ENCODE measurements at regions not wholly inside any gene's neighbourhood (a gene's known extent, or its start where the extent isn't known, plus 50 kb on each side); places are given as distances from the start of the nearest gene placed in this dataset.

DNA sequence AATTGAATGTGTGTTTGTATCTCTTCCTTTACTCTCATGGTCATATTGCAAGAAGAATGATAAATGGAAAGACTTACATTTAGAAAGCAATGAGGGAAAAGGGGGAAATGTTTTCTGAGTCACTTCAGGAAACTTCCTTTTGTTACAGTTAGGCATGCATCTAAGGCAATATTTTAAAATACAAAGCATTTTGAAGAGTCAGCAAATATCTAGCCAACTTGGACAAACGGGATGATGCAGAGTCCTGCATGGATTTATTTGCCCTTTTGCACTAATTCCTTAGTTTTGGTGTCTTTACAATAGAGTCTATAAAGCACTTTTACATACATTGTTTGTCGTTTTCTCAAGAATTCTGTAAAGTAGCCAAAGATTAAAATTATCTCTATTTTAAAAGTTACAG, 286.2 kb upstream of the UBE2E2 start:
- DNase-seq (ENCODE audit: insufficient read length, low spot score), result no peak
- TF ChIP-seq POU2F2 (IDR thresholded peaks at IDR 0.05; ENCODE audit: low read depth, low read length) (no peak), TAF1 (IDR thresholded peaks at IDR 0.05; ENCODE audit: low read depth, low read length) (no peak), PAX5 (IDR thresholded peaks at IDR 0.05; ENCODE audit: insufficient read depth, low read length, severe bottlenecking) (no peak), POLR2AphosphoS5 (IDR thresholded peaks at IDR 0.05; ENCODE audit: low read depth, low read length) (no peak)
- FAIRE-seq, result no peak

DNA sequence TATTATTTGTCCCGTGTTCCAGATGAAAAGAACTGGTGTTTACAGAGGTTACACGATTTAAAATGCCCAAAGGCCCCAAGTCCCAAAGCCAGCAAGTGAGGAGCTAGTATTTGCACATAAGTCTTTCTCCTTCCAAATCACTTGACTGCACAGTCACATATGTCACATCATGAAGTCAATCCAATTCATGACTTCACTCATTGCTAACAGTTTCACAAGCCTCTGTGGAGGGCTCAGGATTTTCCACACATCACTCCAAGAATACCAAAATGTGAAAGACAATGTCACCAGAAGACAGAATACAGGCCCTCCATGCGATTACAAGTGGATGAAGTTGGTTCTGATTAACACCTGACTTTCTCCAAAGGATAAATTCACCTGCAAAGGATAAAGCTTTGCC, 283.1 kb upstream of the UBE2E2 start:
- TF ChIP-seq POU2F2 (IDR thresholded peaks at IDR 0.05; ENCODE audit: low read depth, low read length), result no peak
- no peak for TF ChIP-seq POLR2AphosphoS5 (IDR thresholded peaks at IDR 0.05; ENCODE audit: low read depth, low read length)
- TF ChIP-seq TAF1 (IDR thresholded peaks at IDR 0.05; ENCODE audit: low read depth, low read length), result no peak
- no peak for TF ChIP-seq POLR2A (IDR thresholded peaks at IDR 0.05; ENCODE audit: low read depth, low read length)
- no peak for TF ChIP-seq PAX5 (IDR thresholded peaks at IDR 0.05; ENCODE audit: insufficient read depth, low read length, severe bottlenecking)
- TF ChIP-seq SPI1 (IDR thresholded peaks at IDR 0.05; ENCODE audit: low read depth, low read length), result no peak
- FAIRE-seq (no peak), DNase-seq (ENCODE audit: insufficient read length, low spot score) (no peak)

- no peak for FAIRE-seq
- TF ChIP-seq TAF1 (IDR thresholded peaks at IDR 0.05; ENCODE audit: low read depth, low read length) (no peak), POLR2A (IDR thresholded peaks at IDR 0.05; ENCODE audit: low read depth, low read length) (no peak), PAX5 (IDR thresholded peaks at IDR 0.05; ENCODE audit: insufficient read depth, low read length, severe bottlenecking) (no peak), POU2F2 (IDR thresholded peaks at IDR 0.05; ENCODE audit: low read depth, low read length) (no peak), SPI1 (IDR thresholded peaks at IDR 0.05; ENCODE audit: low read depth, low read length) (no peak), POLR2AphosphoS5 (IDR thresholded peaks at IDR 0.05; ENCODE audit: low read depth, low read length) (no peak)
- DNase-seq (ENCODE audit: insufficient read length, low spot score), result no peak
These were observed 280.8 kb upstream of the UBE2E2 start for GRCh38 chr3:22922317-22922716.

DNA sequence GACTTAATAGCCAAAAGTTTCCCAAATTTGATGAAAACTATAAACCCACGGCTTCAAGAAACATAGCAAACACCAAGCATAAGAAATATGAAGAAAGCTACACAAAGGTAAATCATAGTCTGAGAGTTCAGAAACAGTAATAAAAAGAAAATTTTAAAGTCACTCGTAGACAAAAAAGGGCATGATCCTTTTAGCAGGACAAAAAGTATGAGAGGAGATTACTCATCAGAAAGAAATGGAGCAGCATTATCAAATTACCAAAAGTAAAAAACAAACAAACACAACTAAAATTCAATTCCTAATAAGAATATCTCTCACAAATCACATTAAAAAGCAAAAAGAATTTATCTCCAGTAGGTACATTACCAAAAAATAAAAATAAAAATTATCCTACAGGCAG, 279.4 kb upstream of the UBE2E2 start:
- no peak for TF ChIP-seq POU2F2 (IDR thresholded peaks at IDR 0.05; ENCODE audit: low read depth, low read length)
- TF ChIP-seq SPI1 (IDR thresholded peaks at IDR 0.05; ENCODE audit: low read depth, low read length), result no peak
- no peak for TF ChIP-seq PAX5 (IDR thresholded peaks at IDR 0.05; ENCODE audit: insufficient read depth, low read length, severe bottlenecking)
- TF ChIP-seq POLR2A (IDR thresholded peaks at IDR 0.05; ENCODE audit: low read depth, low read length), result no peak
- TF ChIP-seq TAF1 (IDR thresholded peaks at IDR 0.05; ENCODE audit: low read depth, low read length), result no peak
- TF ChIP-seq POLR2AphosphoS5 (IDR thresholded peaks at IDR 0.05; ENCODE audit: low read depth, low read length), result no peak
- FAIRE-seq (no peak), DNase-seq (ENCODE audit: insufficient read length, low spot score) (no peak)

DNA sequence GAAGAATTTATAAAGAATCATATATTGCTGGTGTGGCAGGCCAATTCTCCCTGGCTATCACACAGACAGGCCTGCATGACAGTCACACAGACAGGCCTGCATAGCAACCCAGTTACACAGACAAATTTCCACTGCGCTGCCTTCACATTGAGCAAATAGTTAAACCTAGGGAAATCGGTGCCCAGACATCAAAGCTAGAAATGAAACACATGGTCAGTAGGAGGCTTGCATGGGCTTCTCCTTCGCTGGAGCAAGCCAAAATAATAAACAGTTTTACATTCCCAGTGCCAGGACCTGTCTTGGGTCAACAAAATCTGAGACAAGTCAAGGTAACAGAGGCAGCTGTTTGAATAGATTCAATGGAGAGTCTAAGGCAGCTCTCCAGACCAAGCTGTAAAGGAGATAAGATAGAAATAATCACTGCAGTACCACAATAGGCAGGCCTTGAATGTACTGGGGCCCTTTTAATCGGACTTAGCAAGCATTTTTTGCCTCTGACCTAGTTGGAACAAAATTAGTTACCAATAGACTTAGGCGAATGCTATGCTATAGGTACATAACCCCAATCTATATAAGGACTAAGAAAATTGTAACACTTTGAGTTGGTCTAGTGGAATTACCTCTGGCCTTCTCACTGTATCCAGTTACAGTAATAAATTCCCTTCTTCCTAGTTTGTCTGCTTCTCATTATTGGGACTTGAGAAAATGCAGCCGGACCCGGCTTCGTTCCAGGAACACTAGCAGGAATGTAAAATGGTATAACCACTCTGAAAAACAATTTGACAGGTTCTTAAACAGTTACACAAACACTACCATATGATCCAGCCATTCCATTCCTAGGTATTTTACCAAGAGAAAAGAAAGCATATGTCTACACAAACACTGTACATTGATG, 274.7 kb upstream of the UBE2E2 start:
- FAIRE-seq, result no peak
- no peak for TF ChIP-seq TAF1 (IDR thresholded peaks at IDR 0.05; ENCODE audit: low read depth, low read length)
- no peak for TF ChIP-seq SPI1 (IDR thresholded peaks at IDR 0.05; ENCODE audit: low read depth, low read length)
- TF ChIP-seq POLR2AphosphoS5 (IDR thresholded peaks at IDR 0.05; ENCODE audit: low read depth, low read length), result no peak
- TF ChIP-seq POU2F2 (IDR thresholded peaks at IDR 0.05; ENCODE audit: low read depth, low read length), result no peak
- no peak for TF ChIP-seq POLR2A (IDR thresholded peaks at IDR 0.05; ENCODE audit: low read depth, low read length)
- no peak for TF ChIP-seq PAX5 (IDR thresholded peaks at IDR 0.05; ENCODE audit: insufficient read depth, low read length, severe bottlenecking)

GRCh38 chr3:22933051-22933840, 269.9 kb upstream of the UBE2E2 start:
- DNase-seq (ENCODE audit: insufficient read length, low spot score) (no peak), FAIRE-seq (no peak)
- TF ChIP-seq POLR2AphosphoS5 (IDR thresholded peaks at IDR 0.05; ENCODE audit: low read depth, low read length) (no peak), POLR2A (IDR thresholded peaks at IDR 0.05; ENCODE audit: low read depth, low read length) (no peak), PAX5 (IDR thresholded peaks at IDR 0.05; ENCODE audit: insufficient read depth, low read length, severe bottlenecking) (no peak), TAF1 (IDR thresholded peaks at IDR 0.05; ENCODE audit: low read depth, low read length) (no peak), SPI1 (IDR thresholded peaks at IDR 0.05; ENCODE audit: low read depth, low read length) (no peak), POU2F2 (IDR thresholded peaks at IDR 0.05; ENCODE audit: low read depth, low read length) (no peak)

More for the DNA sequence above, 274.7 kb upstream of the UBE2E2 start:
- DNase-seq (ENCODE audit: insufficient read length, low spot score), result no peak

DNA sequence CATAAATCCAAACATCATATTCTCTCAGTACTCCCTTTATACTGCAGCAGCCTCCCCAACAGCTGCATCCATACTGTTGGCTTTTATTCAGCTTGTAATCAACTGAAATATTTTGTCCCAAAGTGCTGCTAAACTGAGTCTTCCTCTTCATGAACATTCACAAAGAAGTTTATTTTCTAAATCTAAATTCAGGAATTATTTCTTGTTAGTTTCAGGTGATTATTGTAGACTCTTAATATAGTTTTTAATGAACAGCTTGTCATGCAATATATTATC, 269.3 kb upstream of the UBE2E2 start:
- FAIRE-seq (no peak), DNase-seq (ENCODE audit: insufficient read length, low spot score) (no peak)
- no peak for TF ChIP-seq POLR2A (IDR thresholded peaks at IDR 0.05; ENCODE audit: low read depth, low read length)

GRCh38 chr3:22935040-22935439, 268.1 kb upstream of the UBE2E2 start:
- FAIRE-seq, result no peak
- DNase-seq (ENCODE audit: insufficient read length, low spot score), result no peak
- no peak for TF ChIP-seq POLR2AphosphoS5 (IDR thresholded peaks at IDR 0.05; ENCODE audit: low read depth, low read length)
- TF ChIP-seq PAX5 (IDR thresholded peaks at IDR 0.05; ENCODE audit: insufficient read depth, low read length, severe bottlenecking), result no peak
- no peak for TF ChIP-seq POLR2A (IDR thresholded peaks at IDR 0.05; ENCODE audit: low read depth, low read length)
- TF ChIP-seq TAF1 (IDR thresholded peaks at IDR 0.05; ENCODE audit: low read depth, low read length), result no peak
- no peak for TF ChIP-seq POU2F2 (IDR thresholded peaks at IDR 0.05; ENCODE audit: low read depth, low read length)
- TF ChIP-seq SPI1 (IDR thresholded peaks at IDR 0.05; ENCODE audit: low read depth, low read length), result no peak

DNA sequence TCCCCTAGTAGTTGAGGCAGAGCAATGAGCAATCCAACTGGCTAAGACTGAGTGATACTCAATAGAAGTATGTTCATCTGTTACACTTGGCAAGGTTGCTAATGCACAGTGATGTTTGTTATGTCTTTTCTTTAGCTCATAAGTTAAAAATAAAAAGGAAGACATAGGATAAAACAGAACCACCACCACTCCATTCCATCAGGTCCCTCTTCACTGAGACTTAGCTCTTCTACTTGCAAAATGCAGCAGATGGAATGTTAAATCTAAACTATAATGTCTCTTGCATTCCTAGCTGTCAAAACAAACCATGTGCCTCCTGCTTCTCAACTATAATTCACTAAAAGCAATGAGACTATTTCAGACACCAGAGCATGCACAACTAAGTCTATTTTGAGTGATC, 265.6 kb upstream of the UBE2E2 start:
- no peak for DNase-seq (ENCODE audit: insufficient read length, low spot score)
- no peak for FAIRE-seq
- TF ChIP-seq POLR2A (IDR thresholded peaks at IDR 0.05; ENCODE audit: low read depth, low read length) (no peak), TAF1 (IDR thresholded peaks at IDR 0.05; ENCODE audit: low read depth, low read length) (no peak), POU2F2 (IDR thresholded peaks at IDR 0.05; ENCODE audit: low read depth, low read length) (no peak), SPI1 (IDR thresholded peaks at IDR 0.05; ENCODE audit: low read depth, low read length) (no peak), POLR2AphosphoS5 (IDR thresholded peaks at IDR 0.05; ENCODE audit: low read depth, low read length) (no peak)

All from GM12891 (cell line).